ENCODE measurements at regions not wholly inside any gene's neighbourhood (a gene's known extent, or its start where the extent isn't known, plus 50 kb on each side); places are given as distances from the start of the nearest gene placed in this dataset.

DNA sequence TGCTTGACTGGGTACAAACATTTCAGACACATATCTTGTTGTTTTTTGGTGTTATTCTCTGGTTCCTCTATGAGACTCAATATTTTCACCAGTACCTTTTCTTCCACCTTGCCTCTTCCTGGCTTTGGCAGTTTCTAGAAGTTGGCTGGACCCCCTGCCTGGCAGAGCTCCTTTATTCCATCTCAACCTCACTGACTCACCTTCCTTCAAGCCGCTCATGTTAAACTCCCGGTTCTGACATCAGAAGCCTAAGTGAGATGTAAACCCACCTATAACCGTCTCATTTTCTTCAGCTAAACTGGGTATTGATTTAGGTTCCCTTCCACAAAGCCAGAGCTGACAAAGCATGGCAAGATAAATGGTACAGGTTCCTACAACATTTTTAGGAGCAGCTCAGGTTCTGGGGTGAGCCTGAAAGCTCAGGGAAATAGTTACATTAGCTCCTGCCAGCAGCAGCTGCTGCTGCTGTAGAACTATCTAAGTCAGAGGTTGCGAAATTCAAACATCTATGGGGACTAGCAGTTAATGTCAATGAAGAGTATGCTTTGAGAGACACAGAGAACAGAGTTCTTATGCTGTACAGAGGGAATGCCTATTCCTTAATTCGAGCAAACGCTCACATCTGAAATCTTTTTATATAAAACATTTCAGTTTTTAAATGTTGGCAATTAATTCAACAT, 197.1 kb upstream of the NR3C1 start:
- no peak overlapping the region for H3K4me3 ChIP-seq
- no peaks in the 10 kb centered on the region for H3K36me3 ChIP-seq
- 85 to 95% (median 93%) methylated on average over 6 of the region's 6 CpGs for WGBS, 5 donors
- intact Hi-C loops (cut with DNase I; ENCODE audit: low total_unique reads): no loop called here
- H3K27ac ChIP-seq: no peak overlapping the region
- H3K27me3 ChIP-seq (replicated peaks in 1 of 7): no peaks in the 10 kb centered on the region
- DNase-seq: no peak
- TF ChIP-seq POLR2A (IDR thresholded peaks at IDR 0.05): no peak
- no peak for TF ChIP-seq POLR2AphosphoS5 (IDR thresholded peaks at IDR 0.05)
- TF ChIP-seq, protein P1, sequence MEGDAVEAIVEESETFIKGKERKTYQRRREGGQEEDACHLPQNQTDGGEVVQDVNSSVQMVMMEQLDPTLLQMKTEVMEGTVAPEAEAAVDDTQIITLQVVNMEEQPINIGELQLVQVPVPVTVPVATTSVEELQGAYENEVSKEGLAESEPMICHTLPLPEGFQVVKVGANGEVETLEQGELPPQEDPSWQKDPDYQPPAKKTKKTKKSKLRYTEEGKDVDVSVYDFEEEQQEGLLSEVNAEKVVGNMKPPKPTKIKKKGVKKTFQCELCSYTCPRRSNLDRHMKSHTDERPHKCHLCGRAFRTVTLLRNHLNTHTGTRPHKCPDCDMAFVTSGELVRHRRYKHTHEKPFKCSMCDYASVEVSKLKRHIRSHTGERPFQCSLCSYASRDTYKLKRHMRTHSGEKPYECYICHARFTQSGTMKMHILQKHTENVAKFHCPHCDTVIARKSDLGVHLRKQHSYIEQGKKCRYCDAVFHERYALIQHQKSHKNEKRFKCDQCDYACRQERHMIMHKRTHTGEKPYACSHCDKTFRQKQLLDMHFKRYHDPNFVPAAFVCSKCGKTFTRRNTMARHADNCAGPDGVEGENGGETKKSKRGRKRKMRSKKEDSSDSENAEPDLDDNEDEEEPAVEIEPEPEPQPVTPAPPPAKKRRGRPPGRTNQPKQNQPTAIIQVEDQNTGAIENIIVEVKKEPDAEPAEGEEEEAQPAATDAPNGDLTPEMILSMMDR (IDR thresholded peaks at IDR 0.05 in 8 of 11, conservative IDR thresholded peaks at IDR 0.05 in 3 of 11): no peak
- H3K9me3 ChIP-seq: no peaks in the 10 kb centered on the region
- H3K4me1 ChIP-seq: peaks cover 7 to 23% (median 11%) of the 10 kb centered on the region in 6 donors

DNA sequence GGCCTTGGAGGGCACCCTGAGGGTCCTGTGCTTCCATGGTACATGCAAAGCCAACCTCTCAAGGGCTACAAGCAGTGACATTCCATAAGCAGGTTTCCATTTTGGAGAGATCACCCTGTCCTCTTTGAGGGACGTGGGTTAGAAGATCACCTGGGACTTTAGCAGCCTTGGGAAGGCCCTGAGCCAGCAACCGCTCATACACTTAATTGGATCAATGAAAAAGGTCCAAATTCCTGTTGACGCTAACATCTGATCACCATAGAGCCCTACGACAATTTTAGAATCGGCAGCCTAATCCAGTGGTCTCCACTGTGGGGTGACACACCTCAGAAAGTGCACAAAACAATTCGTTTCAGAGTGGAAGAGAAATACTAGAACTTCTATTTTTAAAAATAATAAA, 196.0 kb upstream of the NR3C1 start:
- DNase-seq: no peak
- 93 to 95% (median 94%) methylated on average over 6 of the region's 6 CpGs for WGBS, 5 donors
- no peak overlapping the region for H3K4me3 ChIP-seq
- intact Hi-C loops (cut with DNase I; ENCODE audit: low total_unique reads): no loop called here
- H3K27ac ChIP-seq: no peak overlapping the region
- no peak for TF ChIP-seq POLR2AphosphoS5 (IDR thresholded peaks at IDR 0.05)
- TF ChIP-seq POLR2A (IDR thresholded peaks at IDR 0.05): no peak
- TF ChIP-seq, protein P1 (IDR thresholded peaks at IDR 0.05 in 8 of 11, conservative IDR thresholded peaks at IDR 0.05 in 3 of 11): no peak
- H3K27me3 ChIP-seq (replicated peaks in 1 of 7): no peaks in the 10 kb centered on the region
- H3K9me3 ChIP-seq: no peaks in the 10 kb centered on the region
- peaks cover 0 to 12% (median under 1%) of the 10 kb centered on the region in 6 donors for H3K4me1 ChIP-seq
- no peaks in the 10 kb centered on the region for H3K36me3 ChIP-seq

DNA sequence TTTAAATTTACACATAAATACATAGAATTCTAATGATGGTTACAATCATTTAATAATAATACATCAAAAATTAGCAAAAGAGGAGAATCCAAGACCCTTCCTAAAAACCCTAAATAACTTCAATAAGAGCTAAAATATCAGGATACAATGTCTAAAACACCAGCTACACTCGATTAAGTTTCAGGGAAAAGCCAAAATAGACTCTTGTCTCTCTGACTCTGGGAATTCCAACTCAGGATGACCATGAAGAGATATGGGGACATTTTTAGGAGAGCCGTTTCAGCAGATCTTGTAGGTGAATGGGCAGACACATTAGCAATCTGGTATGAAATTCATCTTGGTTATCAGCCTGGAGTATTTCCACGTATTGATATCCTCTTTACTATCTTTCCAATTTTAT, 193.3 kb upstream of the NR3C1 start:
- 88 to 95% (median 93%) methylated on average over 3 of the region's 3 CpGs for WGBS, 5 donors
- intact Hi-C loops (cut with DNase I; ENCODE audit: low total_unique reads): no loop called here
- Histone ChIP-seq H3K4me1 (peaks cover 0 to 20% (median 3%) of the 10 kb centered on the region in 6 donors), H3K4me3 (no peak overlapping the region), H3K9me3 (no peaks in the 10 kb centered on the region), H3K27me3 (replicated peaks in 1 of 7) (no peaks in the 10 kb centered on the region), H3K27ac (no peak overlapping the region), H3K36me3 (no peaks in the 10 kb centered on the region)
- TF ChIP-seq, protein P1 (IDR thresholded peaks at IDR 0.05 in 8 of 11, conservative IDR thresholded peaks at IDR 0.05 in 3 of 11): no peak
- no peak for TF ChIP-seq POLR2A (IDR thresholded peaks at IDR 0.05)
- TF ChIP-seq POLR2AphosphoS5 (IDR thresholded peaks at IDR 0.05): no peak
- no peak for DNase-seq

DNA sequence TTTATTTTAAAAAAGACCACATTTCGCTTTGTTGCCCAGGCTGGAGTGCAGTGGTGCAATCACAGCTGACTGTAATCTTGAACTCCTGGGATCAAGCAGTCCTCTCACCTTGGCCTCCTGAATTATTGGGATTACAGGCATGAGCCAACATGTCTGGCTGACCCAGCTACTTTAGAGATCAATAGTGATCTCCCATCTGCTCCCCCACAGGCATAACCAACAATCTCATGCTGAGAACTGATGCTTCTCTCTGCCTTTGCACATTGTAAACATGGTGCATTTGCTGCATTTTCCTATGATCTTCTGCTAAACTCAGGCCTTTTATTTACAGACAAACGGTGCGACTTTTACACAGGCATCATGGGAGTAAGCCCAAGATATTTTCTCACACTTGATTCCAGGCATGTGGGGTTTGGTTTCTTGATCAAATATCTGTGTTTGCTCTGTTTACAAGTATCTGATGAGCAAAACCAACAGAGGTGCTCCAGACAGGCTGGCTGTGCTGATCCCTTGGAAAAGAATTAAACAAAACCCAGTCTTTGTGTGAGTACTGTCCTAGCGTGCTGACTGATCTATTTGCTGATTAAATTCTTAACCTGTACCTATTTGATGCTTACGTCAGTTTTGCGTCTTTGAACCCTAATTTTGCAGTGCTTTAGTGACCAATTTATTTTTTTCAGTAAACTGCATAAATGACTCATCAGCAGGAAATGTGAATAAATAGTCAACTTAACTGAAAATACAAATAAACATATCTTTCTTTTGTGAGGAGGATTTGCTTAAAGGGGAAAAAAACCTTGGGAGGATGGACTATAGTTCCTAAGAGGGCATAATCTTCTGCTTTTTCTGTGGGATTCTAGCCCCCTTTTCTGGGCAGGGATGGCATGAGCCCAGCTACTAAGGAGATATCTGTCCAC, 191.7 kb upstream of the NR3C1 start:
- intact Hi-C loops (cut with DNase I; ENCODE audit: low total_unique reads): no loop called here
- Histone ChIP-seq H3K27me3 (replicated peaks in 1 of 7) (no peaks in the 10 kb centered on the region), H3K36me3 (no peaks in the 10 kb centered on the region), H3K9me3 (no peaks in the 10 kb centered on the region), H3K4me1 (peaks cover 0 to 16% (median 3%) of the 10 kb centered on the region in 6 donors), H3K4me3 (no peak overlapping the region), H3K27ac (no peak overlapping the region)
- TF ChIP-seq POLR2A (IDR thresholded peaks at IDR 0.05) (no peak), POLR2AphosphoS5 (IDR thresholded peaks at IDR 0.05) (no peak)
- TF ChIP-seq, protein P1 (IDR thresholded peaks at IDR 0.05 in 8 of 11, conservative IDR thresholded peaks at IDR 0.05 in 3 of 11): no peak
- no peak for DNase-seq
- WGBS, 5 donors: 66 to 86% (median 84%) methylated on average over 6 of the region's 6 CpGs

Data from spleen (tissue), 11 donors.